ENCODE measurements at regions not wholly inside any gene's neighbourhood (a gene's known extent, or its start where the extent isn't known, plus 50 kb on each side); places are given as distances from the start of the nearest gene placed in this dataset.

DNA sequence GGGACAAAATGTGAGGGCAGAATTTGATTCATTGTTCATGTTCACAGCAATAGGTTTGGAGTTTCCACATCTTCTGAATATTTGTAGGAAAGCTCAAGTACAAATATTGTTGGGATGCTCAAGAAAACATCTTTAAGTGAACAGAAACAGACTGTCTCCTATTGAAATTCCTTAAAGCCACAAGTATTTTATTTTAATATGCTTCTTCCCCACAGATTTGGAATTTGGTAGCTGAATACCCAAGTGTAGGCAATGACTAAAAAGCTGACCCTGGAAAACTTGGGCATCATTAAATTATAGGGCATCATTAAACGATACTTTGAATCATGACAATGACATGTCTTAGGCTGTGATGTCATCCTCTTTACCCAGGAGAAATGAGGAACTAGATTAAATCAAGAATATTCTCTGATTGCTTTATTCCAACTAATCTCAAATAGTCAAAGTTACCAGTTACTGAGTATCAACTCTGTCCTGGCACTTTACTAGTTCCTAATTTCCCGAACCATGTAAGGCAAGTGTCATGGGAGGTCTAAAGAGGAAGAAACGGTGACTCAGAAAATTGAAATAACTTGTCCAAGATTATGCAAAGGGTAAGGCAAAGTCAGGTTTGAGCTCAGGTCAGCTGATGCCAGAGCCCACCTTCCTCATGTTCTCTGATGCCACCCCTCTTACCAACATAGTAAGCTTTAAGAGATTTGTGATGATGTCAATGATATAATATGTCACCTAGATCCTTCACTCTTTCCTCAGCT lies 223.1 kb upstream of the LEF1 start:
- H3K79me2 ChIP-seq (ENCODE audit: insufficient read depth, low read depth), result no peaks in the 10 kb centered on the region
- no peaks in the 10 kb centered on the region for H3K27me3 ChIP-seq (ENCODE audit: insufficient read depth, low read depth)
- H4K20me1 ChIP-seq (ENCODE audit: insufficient read depth), result no peaks in the 10 kb centered on the region
- H3K4me3 ChIP-seq (IDR thresholded peaks at IDR 0.05; ENCODE audit: insufficient read depth, low read depth, low read length), result no peak overlapping the region
- H3K4me2 ChIP-seq, result no peak overlapping the region
- H2AFZ ChIP-seq (ENCODE audit: low read depth), result no peak overlapping the region
- no peaks in the 10 kb centered on the region for H3K36me3 ChIP-seq (ENCODE audit: insufficient read depth)
- no peak overlapping the region for H3K9ac ChIP-seq
- H3K4me1 ChIP-seq (ENCODE audit: low read depth, poor library complexity, severe bottlenecking), result no peaks in the 10 kb centered on the region
- no peak overlapping the region for H3K27ac ChIP-seq
- TF ChIP-seq, protein P1, sequence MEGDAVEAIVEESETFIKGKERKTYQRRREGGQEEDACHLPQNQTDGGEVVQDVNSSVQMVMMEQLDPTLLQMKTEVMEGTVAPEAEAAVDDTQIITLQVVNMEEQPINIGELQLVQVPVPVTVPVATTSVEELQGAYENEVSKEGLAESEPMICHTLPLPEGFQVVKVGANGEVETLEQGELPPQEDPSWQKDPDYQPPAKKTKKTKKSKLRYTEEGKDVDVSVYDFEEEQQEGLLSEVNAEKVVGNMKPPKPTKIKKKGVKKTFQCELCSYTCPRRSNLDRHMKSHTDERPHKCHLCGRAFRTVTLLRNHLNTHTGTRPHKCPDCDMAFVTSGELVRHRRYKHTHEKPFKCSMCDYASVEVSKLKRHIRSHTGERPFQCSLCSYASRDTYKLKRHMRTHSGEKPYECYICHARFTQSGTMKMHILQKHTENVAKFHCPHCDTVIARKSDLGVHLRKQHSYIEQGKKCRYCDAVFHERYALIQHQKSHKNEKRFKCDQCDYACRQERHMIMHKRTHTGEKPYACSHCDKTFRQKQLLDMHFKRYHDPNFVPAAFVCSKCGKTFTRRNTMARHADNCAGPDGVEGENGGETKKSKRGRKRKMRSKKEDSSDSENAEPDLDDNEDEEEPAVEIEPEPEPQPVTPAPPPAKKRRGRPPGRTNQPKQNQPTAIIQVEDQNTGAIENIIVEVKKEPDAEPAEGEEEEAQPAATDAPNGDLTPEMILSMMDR (conservative IDR thresholded peaks at IDR 0.05; ENCODE audit: low read depth, low read length), result no peak

DNA sequence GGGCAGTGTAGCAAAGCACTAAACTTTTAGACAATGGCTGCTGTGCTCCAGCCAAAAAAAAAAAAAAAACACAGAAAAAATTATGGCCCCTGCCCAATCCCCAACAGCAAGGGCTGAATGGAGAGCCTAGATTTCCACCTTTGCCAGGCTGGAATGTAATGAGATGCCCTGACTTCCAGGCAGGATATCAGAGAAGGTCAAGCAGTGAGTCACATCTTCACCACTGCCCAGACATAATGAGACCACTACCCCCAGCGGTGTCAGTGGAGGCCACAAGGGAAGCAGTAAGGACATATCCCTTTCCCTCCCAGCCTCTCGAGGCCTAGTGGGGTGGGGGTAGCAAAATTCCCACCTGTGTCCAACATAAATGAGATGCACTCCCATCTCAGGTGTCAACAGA lies 216.3 kb upstream of the LEF1 start:
- H3K27me3 ChIP-seq (ENCODE audit: insufficient read depth, low read depth), result no peaks in the 10 kb centered on the region
- no peaks in the 10 kb centered on the region for H3K4me1 ChIP-seq (ENCODE audit: low read depth, poor library complexity, severe bottlenecking)
- H3K27ac ChIP-seq, result no peak overlapping the region
- no peak overlapping the region for H2AFZ ChIP-seq (ENCODE audit: low read depth)
- no peaks in the 10 kb centered on the region for H3K79me2 ChIP-seq (ENCODE audit: insufficient read depth, low read depth)
- no peak overlapping the region for H3K9ac ChIP-seq
- TF ChIP-seq, protein P1 (conservative IDR thresholded peaks at IDR 0.05; ENCODE audit: low read depth, low read length), result no peak
- no peaks in the 10 kb centered on the region for H3K36me3 ChIP-seq (ENCODE audit: insufficient read depth)
- H3K4me3 ChIP-seq (IDR thresholded peaks at IDR 0.05; ENCODE audit: insufficient read depth, low read depth, low read length), result no peak overlapping the region
- H3K4me2 ChIP-seq, result no peak overlapping the region
- H4K20me1 ChIP-seq (ENCODE audit: insufficient read depth), result no peaks in the 10 kb centered on the region

DNA sequence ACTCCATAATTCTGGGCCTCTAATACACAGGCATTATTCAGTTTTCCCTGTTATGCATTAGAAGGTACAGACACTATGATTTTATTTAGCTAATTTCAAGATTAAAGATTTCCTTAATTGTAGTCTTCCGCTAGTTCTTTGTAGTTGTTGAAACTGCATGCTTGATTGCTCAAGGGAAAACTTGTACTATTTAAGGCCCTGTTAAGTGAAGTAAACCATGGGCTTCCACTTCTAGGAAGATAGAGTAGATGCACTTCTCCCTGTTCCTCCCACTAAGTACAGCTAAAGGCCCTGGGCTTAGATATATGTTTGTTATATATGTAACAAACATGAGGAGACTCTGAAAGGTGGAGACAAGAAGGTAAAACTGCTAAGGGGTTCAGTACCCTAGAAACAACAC lies 215.8 kb upstream of the LEF1 start:
- Histone ChIP-seq H3K4me3 (IDR thresholded peaks at IDR 0.05; ENCODE audit: insufficient read depth, low read depth, low read length) (no peak overlapping the region), H3K9ac (no peak overlapping the region), H3K36me3 (ENCODE audit: insufficient read depth) (no peaks in the 10 kb centered on the region), H4K20me1 (ENCODE audit: insufficient read depth) (no peaks in the 10 kb centered on the region), H3K4me2 (no peak overlapping the region), H2AFZ (ENCODE audit: low read depth) (no peak overlapping the region), H3K4me1 (ENCODE audit: low read depth, poor library complexity, severe bottlenecking) (no peaks in the 10 kb centered on the region), H3K79me2 (ENCODE audit: insufficient read depth, low read depth) (no peaks in the 10 kb centered on the region), H3K27me3 (ENCODE audit: insufficient read depth, low read depth) (no peaks in the 10 kb centered on the region), H3K27ac (no peak overlapping the region)
- TF ChIP-seq, protein P1 (conservative IDR thresholded peaks at IDR 0.05; ENCODE audit: low read depth, low read length), result no peak

GRCh38 chr4:108383157-108383556 lies 214.4 kb upstream of the LEF1 start:
- Histone ChIP-seq H2AFZ (ENCODE audit: low read depth) (no peak overlapping the region), H3K4me2 (no peak overlapping the region)

More at GRCh38 chr4:108383157-108383556, 214.4 kb upstream of the LEF1 start:
- Histone ChIP-seq H3K4me1 (ENCODE audit: low read depth, poor library complexity, severe bottlenecking) (no peaks in the 10 kb centered on the region), H3K36me3 (ENCODE audit: insufficient read depth) (no peaks in the 10 kb centered on the region), H3K9ac (no peak overlapping the region), H3K27ac (no peak overlapping the region), H3K79me2 (ENCODE audit: insufficient read depth, low read depth) (no peaks in the 10 kb centered on the region), H3K27me3 (ENCODE audit: insufficient read depth, low read depth) (no peaks in the 10 kb centered on the region), H4K20me1 (ENCODE audit: insufficient read depth) (no peaks in the 10 kb centered on the region), H3K4me3 (IDR thresholded peaks at IDR 0.05; ENCODE audit: insufficient read depth, low read depth, low read length) (no peak overlapping the region)
- TF ChIP-seq, protein P1 (conservative IDR thresholded peaks at IDR 0.05; ENCODE audit: low read depth, low read length), result no peak
